Neural crest cell (in vitro differentiated cells): ENCODE measurements at regions not wholly inside any gene's neighbourhood (a gene's known extent, or its start where the extent isn't known, plus 50 kb on each side); places are given as distances from the start of the nearest gene placed in this dataset.

Source experiments
- DNase-seq: peaks from one replicate; pipeline ENCODE4 v3.0.0; 2021; ENCODE audit warnings: low read depth, mixed read lengths, low spot score
- H3K27ac Mint-ChIP-seq: one replicate; pipeline ENCODE4 v1.8.0; 2021; ENCODE audit warnings: mild to moderate bottlenecking, mixed read lengths; ENCODE audit not compliant: unreplicated experiment
- H3K27me3 Mint-ChIP-seq: 2 replicates; pipeline ENCODE4 v1.8.0; 2021; ENCODE audit warnings: low read depth, mild to moderate bottlenecking, mixed read lengths
- H3K36me3 Mint-ChIP-seq: 2 replicates; pipeline ENCODE4 v1.8.0; 2021; ENCODE audit warnings: low read depth, mild to moderate bottlenecking, mixed read lengths
- H3K4me1 Mint-ChIP-seq: 2 replicates; pipeline ENCODE4 v1.8.0; 2021; ENCODE audit warnings: mixed read lengths
- H3K4me3 Mint-ChIP-seq: one replicate; pipeline ENCODE4 v1.8.0; 2021; ENCODE audit warnings: mild to moderate bottlenecking, mixed read lengths
- H3K9me3 Mint-ChIP-seq: 2 replicates; pipeline ENCODE4 v1.8.0; 2021; ENCODE audit warnings: mixed read lengths
- TF ChIP-seq, protein P1 (sequence below): fragments of 200-600 bp; sonication (generic); conservative IDR thresholded peaks from 2 replicates; pipeline ENCODE4 v1.5.0; 2021; ENCODE audit warnings: antibody characterized with exemption, mild to moderate bottlenecking

DNA sequence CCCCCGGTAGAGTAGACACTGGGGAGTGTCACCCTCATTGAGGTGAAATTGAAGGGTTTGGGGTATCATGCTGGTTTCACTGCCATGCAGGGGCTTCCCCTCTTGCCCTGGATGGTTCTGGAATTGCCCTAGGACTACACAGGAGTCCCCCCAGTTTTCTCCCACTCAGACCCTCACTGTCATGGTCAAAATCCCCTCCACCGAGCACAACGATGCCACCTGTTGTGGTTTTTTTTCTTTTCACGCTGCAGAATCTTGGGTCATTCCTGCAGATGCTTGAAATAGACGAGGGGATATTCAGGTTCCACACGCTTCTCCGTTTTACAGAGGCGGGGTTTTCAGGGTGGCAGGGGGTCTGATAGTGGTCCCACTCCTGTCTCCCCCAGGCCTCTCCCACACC, 255.6 kb downstream of the ENGASE start:
- no peak for DNase-seq
- H3K27ac Mint-ChIP-seq: no peak overlapping the region
- H3K4me1 Mint-ChIP-seq: no peaks in the 10 kb centered on the region
- TF ChIP-seq, protein P1, sequence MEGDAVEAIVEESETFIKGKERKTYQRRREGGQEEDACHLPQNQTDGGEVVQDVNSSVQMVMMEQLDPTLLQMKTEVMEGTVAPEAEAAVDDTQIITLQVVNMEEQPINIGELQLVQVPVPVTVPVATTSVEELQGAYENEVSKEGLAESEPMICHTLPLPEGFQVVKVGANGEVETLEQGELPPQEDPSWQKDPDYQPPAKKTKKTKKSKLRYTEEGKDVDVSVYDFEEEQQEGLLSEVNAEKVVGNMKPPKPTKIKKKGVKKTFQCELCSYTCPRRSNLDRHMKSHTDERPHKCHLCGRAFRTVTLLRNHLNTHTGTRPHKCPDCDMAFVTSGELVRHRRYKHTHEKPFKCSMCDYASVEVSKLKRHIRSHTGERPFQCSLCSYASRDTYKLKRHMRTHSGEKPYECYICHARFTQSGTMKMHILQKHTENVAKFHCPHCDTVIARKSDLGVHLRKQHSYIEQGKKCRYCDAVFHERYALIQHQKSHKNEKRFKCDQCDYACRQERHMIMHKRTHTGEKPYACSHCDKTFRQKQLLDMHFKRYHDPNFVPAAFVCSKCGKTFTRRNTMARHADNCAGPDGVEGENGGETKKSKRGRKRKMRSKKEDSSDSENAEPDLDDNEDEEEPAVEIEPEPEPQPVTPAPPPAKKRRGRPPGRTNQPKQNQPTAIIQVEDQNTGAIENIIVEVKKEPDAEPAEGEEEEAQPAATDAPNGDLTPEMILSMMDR: no peak
- H3K4me3 Mint-ChIP-seq: no peak overlapping the region
- H3K36me3 Mint-ChIP-seq: no peaks in the 10 kb centered on the region
- no peaks in the 10 kb centered on the region for H3K9me3 Mint-ChIP-seq
- H3K27me3 Mint-ChIP-seq: peaks cover 81% of the 10 kb centered on the region

DNA sequence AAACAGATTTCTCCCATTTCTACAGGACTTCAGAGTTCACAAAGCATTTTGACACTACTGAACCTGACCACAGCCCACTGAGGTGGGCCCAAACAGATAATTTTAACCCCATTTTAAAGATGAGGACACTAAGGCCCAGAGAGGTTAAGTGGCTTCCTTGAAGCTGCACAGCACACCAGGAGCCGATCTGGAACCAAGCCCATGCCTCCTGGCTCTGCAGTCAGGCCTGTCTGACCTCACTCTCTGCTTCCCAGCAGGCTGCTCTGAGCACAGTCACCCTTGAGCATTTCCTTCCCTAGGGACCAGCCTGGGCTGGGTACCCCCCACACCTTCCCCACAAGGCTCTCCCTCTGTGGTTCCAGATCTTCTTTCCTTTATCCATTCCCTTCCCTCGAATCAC, 252.2 kb downstream of the ENGASE start:
- peaks cover 75% of the 10 kb centered on the region for H3K27me3 Mint-ChIP-seq
- H3K27ac Mint-ChIP-seq: no peak overlapping the region
- H3K36me3 Mint-ChIP-seq: no peaks in the 10 kb centered on the region
- no peaks in the 10 kb centered on the region for H3K4me1 Mint-ChIP-seq
- no peak overlapping the region for H3K4me3 Mint-ChIP-seq
- TF ChIP-seq, protein P1: no peak
- H3K9me3 Mint-ChIP-seq: no peaks in the 10 kb centered on the region
- no peak for DNase-seq

DNA sequence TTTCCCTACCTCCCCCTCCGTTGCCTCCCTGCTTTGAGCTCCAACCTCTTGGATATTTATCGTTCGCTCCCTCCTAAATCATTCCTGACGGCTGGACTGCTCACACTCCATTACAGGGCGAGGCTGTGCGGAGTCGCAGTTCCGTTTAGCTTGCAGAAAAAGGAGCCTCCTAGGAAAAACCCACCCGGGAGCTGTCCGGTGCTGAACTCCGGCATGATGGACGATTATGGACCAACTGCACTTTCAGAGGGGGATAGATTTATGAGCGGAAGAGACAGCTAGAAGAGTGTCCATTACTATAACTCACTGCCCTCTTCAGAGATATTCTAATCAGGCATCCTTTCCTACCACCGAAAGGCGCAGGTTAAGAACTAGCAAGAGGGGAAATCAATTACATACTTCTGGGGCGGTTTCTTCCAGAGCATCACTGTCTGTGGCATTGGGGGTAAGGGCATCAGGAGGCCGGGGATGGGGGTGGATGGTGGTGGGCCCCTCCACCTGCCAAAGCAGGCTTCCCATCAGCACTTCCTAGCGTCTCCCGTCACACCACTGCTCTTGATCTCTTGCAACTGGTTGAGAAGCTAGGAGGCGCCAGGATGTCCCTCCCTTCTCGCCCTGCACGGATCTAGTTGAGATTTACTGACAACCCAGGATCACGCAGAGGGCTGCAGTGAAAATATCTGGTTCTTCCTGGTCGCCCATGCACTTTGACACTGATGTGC, 251.2 kb downstream of the ENGASE start:
- H3K27me3 Mint-ChIP-seq: peaks cover 73% of the 10 kb centered on the region
- no peak overlapping the region for H3K27ac Mint-ChIP-seq
- DNase-seq: peak; percentile 52
- TF ChIP-seq, protein P1: no peak
- no peak overlapping the region for H3K4me3 Mint-ChIP-seq
- H3K36me3 Mint-ChIP-seq: no peaks in the 10 kb centered on the region
- no peaks in the 10 kb centered on the region for H3K9me3 Mint-ChIP-seq
- no peaks in the 10 kb centered on the region for H3K4me1 Mint-ChIP-seq

DNA sequence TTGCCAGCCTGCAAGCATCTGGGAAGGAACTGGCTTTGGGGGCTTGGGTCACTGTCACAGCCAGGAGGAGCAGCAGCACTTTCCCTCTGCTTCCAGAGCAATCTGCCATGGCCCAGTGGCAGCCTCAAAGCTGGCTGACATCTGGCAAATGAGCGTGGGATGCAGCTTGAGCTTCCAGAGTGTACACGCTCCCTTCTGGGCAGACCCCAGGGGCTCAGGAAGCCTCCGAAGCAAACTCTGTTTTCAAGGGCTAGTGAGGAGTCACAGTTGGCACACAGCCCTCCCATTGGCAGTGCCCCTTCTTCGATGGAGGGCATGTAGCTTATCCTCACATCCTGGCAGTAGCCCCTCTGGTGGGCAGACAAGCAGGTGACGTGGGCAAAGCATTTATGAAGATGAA, 249.6 kb downstream of the ENGASE start:
- Mint-ChIP-seq H3K4me1 (no peaks in the 10 kb centered on the region), H3K9me3 (no peaks in the 10 kb centered on the region), H3K36me3 (no peaks in the 10 kb centered on the region), H3K4me3 (no peak overlapping the region), H3K27ac (no peak overlapping the region), H3K27me3 (peaks cover 71% of the 10 kb centered on the region)
- DNase-seq: no peak
- TF ChIP-seq, protein P1: no peak

DNA sequence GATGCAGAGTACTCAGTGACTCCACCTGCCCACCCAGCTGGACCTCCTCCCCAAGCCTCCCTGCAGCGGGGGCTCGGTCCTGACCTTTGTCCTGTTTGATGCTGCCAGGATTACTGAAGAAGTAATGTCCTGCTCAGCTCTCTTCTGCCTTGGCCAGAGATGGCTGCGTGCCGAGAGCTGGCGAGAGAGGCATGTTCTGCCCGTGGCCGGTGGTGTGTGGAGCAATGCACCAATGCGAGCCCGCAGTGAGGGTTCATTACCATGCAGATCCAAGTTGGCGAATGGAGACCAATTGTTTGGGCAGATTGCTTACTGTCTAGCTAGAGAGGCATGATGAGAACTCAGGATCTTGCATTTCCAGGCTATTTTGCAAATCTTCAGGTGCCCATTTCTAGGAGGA, 248.9 kb downstream of the ENGASE start:
- H3K4me1 Mint-ChIP-seq: no peaks in the 10 kb centered on the region
- no peak overlapping the region for H3K27ac Mint-ChIP-seq
- no peak for DNase-seq
- H3K27me3 Mint-ChIP-seq: peaks cover 70% of the 10 kb centered on the region
- H3K4me3 Mint-ChIP-seq: no peak overlapping the region
- TF ChIP-seq, protein P1: no peak
- no peaks in the 10 kb centered on the region for H3K36me3 Mint-ChIP-seq
- no peaks in the 10 kb centered on the region for H3K9me3 Mint-ChIP-seq
